ENCODE measurements at regions not wholly inside any gene's neighbourhood (a gene's known extent, or its start where the extent isn't known, plus 50 kb on each side); places are given as distances from the start of the nearest gene placed in this dataset.

GRCh38 chr20:57774951-57775350 lies 65.1 kb upstream of the PMEPA1 start:
- Histone ChIP-seq H3K18ac (ENCODE audit: low read depth, low read length) (no peak overlapping the region), H3K27me3 (ENCODE audit: control insufficient read depth, insufficient read depth, low read length) (peaks cover 3% of the 10 kb centered on the region; the same call in 1 of the 2 replicates), H3K9me1 (ENCODE audit: insufficient read depth, low read length) (no peaks in the 10 kb centered on the region; the same call in 1 of the 2 replicates), H3K36me3 (ENCODE audit: control insufficient read depth, insufficient read depth, low read length) (no peaks in the 10 kb centered on the region), H3K4ac (ENCODE audit: low read depth, low read length) (no peak overlapping the region), H4K91ac (ENCODE audit: insufficient read depth, low read depth, low read length) (no peak overlapping the region), H3K4me1 (ENCODE audit: control insufficient read depth, insufficient read depth, low read length) (no peaks in the 10 kb centered on the region), H4K5ac (ENCODE audit: low read depth, low read length) (no peak overlapping the region), H3K9ac (ENCODE audit: low read depth, low read length) (no peak overlapping the region), H3K56ac (ENCODE audit: extremely low read depth, insufficient read depth, low read length) (no peak overlapping the region), H3K79me1 (ENCODE audit: low read depth in 1 of 2, low read length in 2 of 2) (no peaks in the 10 kb centered on the region), H2AFZ (replicated peaks; ENCODE audit: low read length, poor library complexity) (no peak overlapping the region), H3K27ac (ENCODE audit: insufficient read depth, low read length) (no peak overlapping the region), H2BK5ac (ENCODE audit: low read depth, low read length, poor library complexity, severe bottlenecking) (no peak overlapping the region), H2BK120ac (ENCODE audit: low read depth, low read length) (no peak overlapping the region), H4K20me1 (ENCODE audit: insufficient read depth, low read length) (no peaks in the 10 kb centered on the region), H4K8ac (ENCODE audit: low read depth in 2 of 2, low read length in 2 of 2) (no peak overlapping the region), H3K14ac (replicated peaks; ENCODE audit: low read depth, low read length) (no peak overlapping the region), H3K4me2 (ENCODE audit: low read depth, low read length) (no peak overlapping the region), H2BK20ac (ENCODE audit: low read depth, low read length) (no peak overlapping the region), H3K23ac (ENCODE audit: low read depth, low read length) (no peak overlapping the region), H2AK9ac (replicated peaks; ENCODE audit: low read depth, low read length, poor library complexity) (no peak overlapping the region), H2AK5ac (ENCODE audit: low read depth, low read length) (no peak overlapping the region), H3K9me3 (ENCODE audit: control insufficient read depth, insufficient read depth, low read length) (no peaks in the 10 kb centered on the region), H3K4me3 (ENCODE audit: insufficient read depth, low read depth, low read length) (no peak overlapping the region), H2BK15ac (ENCODE audit: low read depth, low read length) (no peak overlapping the region)
- no TSS peak for BruUV-seq (replicated peaks)
- dilution Hi-C loops (cut with HindIII; ENCODE audit: low sequenced_read_pairs, unreplicated experiment): no loop called here
- no peak for DNase-seq
- POLR2A ChIA-PET (ENCODE audit: unreplicated experiment): no interaction called here
- TF ChIP-seq RAD21 (IDR thresholded peaks at IDR 0.05; ENCODE audit: low read length) (no peak), NFE2L2 (IDR thresholded peaks at IDR 0.05; ENCODE audit: low read depth, low read length) (no peak), CHD1 (IDR thresholded peaks at IDR 0.05; ENCODE audit: low read depth, low read length) (no peak), SMC3 (IDR thresholded peaks at IDR 0.05; ENCODE audit: low read depth, low read length) (no peak), MAFK (IDR thresholded peaks at IDR 0.05; ENCODE audit: low read depth, low read length) (no peak), BHLHE40 (IDR thresholded peaks at IDR 0.05; ENCODE audit: low read depth, low read length) (no peak), FOS (IDR thresholded peaks at IDR 0.05; ENCODE audit: low read depth, low read length) (no peak), CEBPB (IDR thresholded peaks at IDR 0.05; ENCODE audit: low read depth, low read length) (no peak), RCOR1 (IDR thresholded peaks at IDR 0.05; ENCODE audit: insufficient replicate concordance, low read length) (no peak), CTCF (conservative IDR thresholded peaks at IDR 0.05; ENCODE audit: low read depth, low read length) (no peak), RFX5 (IDR thresholded peaks at IDR 0.05; ENCODE audit: low read depth, low read length) (no peak)
- TF ChIP-seq, protein P1, sequence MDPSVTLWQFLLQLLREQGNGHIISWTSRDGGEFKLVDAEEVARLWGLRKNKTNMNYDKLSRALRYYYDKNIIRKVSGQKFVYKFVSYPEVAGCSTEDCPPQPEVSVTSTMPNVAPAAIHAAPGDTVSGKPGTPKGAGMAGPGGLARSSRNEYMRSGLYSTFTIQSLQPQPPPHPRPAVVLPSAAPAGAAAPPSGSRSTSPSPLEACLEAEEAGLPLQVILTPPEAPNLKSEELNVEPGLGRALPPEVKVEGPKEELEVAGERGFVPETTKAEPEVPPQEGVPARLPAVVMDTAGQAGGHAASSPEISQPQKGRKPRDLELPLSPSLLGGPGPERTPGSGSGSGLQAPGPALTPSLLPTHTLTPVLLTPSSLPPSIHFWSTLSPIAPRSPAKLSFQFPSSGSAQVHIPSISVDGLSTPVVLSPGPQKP (IDR thresholded peaks at IDR 0.05; ENCODE audit: borderline replicate concordance, low read depth, low read length): no peak
- TF ChIP-seq, protein P2, sequence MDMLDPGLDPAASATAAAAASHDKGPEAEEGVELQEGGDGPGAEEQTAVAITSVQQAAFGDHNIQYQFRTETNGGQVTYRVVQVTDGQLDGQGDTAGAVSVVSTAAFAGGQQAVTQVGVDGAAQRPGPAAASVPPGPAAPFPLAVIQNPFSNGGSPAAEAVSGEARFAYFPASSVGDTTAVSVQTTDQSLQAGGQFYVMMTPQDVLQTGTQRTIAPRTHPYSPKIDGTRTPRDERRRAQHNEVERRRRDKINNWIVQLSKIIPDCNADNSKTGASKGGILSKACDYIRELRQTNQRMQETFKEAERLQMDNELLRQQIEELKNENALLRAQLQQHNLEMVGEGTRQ (IDR thresholded peaks at IDR 0.05; ENCODE audit: low read depth, low read length): no peak
- WGBS, 2 experiments (ENCODE audit: extremely low coverage in 2 of 2, insufficient read length in 1 of 2): 50% methylated on average over 2 of the region's 5 CpGs; no CpG with 5 or more reads in 1 of the 2 experiments
- no peak for ATAC-seq (ENCODE audit: low read depth)
- in situ Hi-C loops (cut with MboI; ENCODE audit: low sequenced_read_pairs): no loop called here
- CTCF ChIA-PET: no interaction called here
- intact Hi-C loops (cut with micrococcal nuclease): no loop called here

All from IMR-90 (cell line).